ENCODE measurements at regions not wholly inside any gene's neighbourhood (a gene's known extent, or its start where the extent isn't known, plus 50 kb on each side); places are given as distances from the start of the nearest gene placed in this dataset.

DNA sequence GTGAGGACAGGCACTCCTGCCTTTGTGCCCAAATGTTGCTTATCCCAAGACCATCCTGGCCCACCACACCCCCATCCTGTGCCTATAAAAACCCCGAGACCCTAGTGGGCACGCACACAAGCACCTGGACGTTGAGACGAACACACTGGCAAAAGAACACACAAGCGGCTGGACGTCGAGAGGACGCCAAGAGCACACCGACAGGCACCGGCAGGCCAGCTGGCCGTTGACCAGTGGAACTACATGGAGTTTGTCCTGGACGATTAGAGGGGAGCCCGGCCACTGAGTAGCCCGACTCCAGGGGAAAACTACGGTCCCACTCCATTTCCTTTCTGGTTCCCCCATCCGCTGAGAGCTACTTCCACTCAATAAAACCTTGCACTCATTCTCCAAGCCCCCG is 301.7 kb downstream of the PCDH10 start:
- H3K4me2 ChIP-seq (ENCODE audit: insufficient read depth, insufficient read length, low read length) = no peak overlapping the region
- H2BK5ac ChIP-seq (ENCODE audit: insufficient read length, low read length) = no peak overlapping the region
- no peak overlapping the region for H3T11ph ChIP-seq (ENCODE audit: low read length)
- no peak overlapping the region for H3K14ac ChIP-seq (ENCODE audit: insufficient read depth, low read length)
- H3K23ac ChIP-seq (ENCODE audit: insufficient read length, low read depth, low read length) = no peak overlapping the region
- H2BK15ac ChIP-seq (ENCODE audit: low read depth, low read length) = no peak overlapping the region
- H4K5ac ChIP-seq (ENCODE audit: insufficient read length, low read depth, low read length) = no peak overlapping the region
- no peak overlapping the region for H2AK5ac ChIP-seq (ENCODE audit: insufficient read length, low read length)
- H4K20me1 ChIP-seq (ENCODE audit: control insufficient read depth, insufficient read depth, insufficient read length) = no peaks in the 10 kb centered on the region
- no peak overlapping the region for H2BK12ac ChIP-seq (ENCODE audit: insufficient read length, low read depth, low read length)
- H2BK120ac ChIP-seq (ENCODE audit: low read depth, low read length, poor library complexity, severe bottlenecking) = no peak overlapping the region
- H2BK20ac ChIP-seq (ENCODE audit: low read depth, low read length, poor library complexity, severe bottlenecking) = no peak overlapping the region
- H3K9me3 Mint-ChIP-seq = no peaks in the 10 kb centered on the region
- no peak overlapping the region for H2AFZ ChIP-seq (ENCODE audit: low read length)
- H3K27ac ChIP-seq (ENCODE audit: insufficient read length, low read depth, low read length) = no peak overlapping the region
- no peak overlapping the region for H3K4me3 Mint-ChIP-seq
- peaks cover 0 to under 1% of the 10 kb centered on the region in 2 experiments; a peak in 2 of 4 replicates for H3K4me1 Mint-ChIP-seq
- no CpG with 5 or more reads among the region's 17 CpGs for WGBS (ENCODE audit: extremely low coverage, insufficient read length, low lambda C conversion rate)
- H3K9ac ChIP-seq (ENCODE audit: extremely low read depth, insufficient read length, low read length) = no peak overlapping the region
- TF ChIP-seq, protein P1, sequence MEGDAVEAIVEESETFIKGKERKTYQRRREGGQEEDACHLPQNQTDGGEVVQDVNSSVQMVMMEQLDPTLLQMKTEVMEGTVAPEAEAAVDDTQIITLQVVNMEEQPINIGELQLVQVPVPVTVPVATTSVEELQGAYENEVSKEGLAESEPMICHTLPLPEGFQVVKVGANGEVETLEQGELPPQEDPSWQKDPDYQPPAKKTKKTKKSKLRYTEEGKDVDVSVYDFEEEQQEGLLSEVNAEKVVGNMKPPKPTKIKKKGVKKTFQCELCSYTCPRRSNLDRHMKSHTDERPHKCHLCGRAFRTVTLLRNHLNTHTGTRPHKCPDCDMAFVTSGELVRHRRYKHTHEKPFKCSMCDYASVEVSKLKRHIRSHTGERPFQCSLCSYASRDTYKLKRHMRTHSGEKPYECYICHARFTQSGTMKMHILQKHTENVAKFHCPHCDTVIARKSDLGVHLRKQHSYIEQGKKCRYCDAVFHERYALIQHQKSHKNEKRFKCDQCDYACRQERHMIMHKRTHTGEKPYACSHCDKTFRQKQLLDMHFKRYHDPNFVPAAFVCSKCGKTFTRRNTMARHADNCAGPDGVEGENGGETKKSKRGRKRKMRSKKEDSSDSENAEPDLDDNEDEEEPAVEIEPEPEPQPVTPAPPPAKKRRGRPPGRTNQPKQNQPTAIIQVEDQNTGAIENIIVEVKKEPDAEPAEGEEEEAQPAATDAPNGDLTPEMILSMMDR (conservative IDR thresholded peaks at IDR 0.05) = no peak
- H3K4me1 ChIP-seq (ENCODE audit: insufficient read depth, low read length) = no peaks in the 10 kb centered on the region
- H4K91ac ChIP-seq (ENCODE audit: insufficient read length, low read depth, low read length) = no peak overlapping the region
- H3K79me1 ChIP-seq (ENCODE audit: insufficient read depth, low read depth, low read length, poor library complexity, severe bottlenecking) = no peaks in the 10 kb centered on the region
- no peak overlapping the region for H3K56ac ChIP-seq (ENCODE audit: insufficient read length, low read depth, low read length)
- H3K4ac ChIP-seq (ENCODE audit: low read depth, low read length) = no peak overlapping the region
- no peaks in the 10 kb centered on the region for H3K79me2 ChIP-seq (ENCODE audit: insufficient read depth, low read length)
- H3K27ac Mint-ChIP-seq = peak overlapping the region in 1 of 3 experiments; percentile 31; a peak in 1 of 7 replicates
- no peaks in the 10 kb centered on the region for H3K27me3 Mint-ChIP-seq (ENCODE audit: low read depth)
- no peaks in the 10 kb centered on the region for H3K9me3 ChIP-seq (ENCODE audit: control insufficient read depth, low read depth, low read length)
- no peak for DNase-seq
- no peaks in the 10 kb centered on the region; the same call in 1 of the 2 replicates for H3K27me3 ChIP-seq (ENCODE audit: insufficient read depth, low read length)
- no peak overlapping the region for H3K18ac ChIP-seq (ENCODE audit: insufficient read length, low read depth, low read length)
- H3K23me2 ChIP-seq (ENCODE audit: insufficient read length, low read depth, low read length, poor library complexity, severe bottlenecking) = no peaks in the 10 kb centered on the region
- no peaks in the 10 kb centered on the region for H3K36me3 Mint-ChIP-seq (ENCODE audit: insufficient read depth in 1 of 3, low read depth in 3 of 3)
- H4K8ac ChIP-seq (replicated peaks; ENCODE audit: insufficient read length, low read depth, low read length) = no peak overlapping the region

Measured in H9 (cell line).